HG02798 (cell line): ENCODE measurements at regions not wholly inside any gene's neighbourhood (a gene's known extent, or its start where the extent isn't known, plus 50 kb on each side); places are given as distances from the start of the nearest gene placed in this dataset.
A peak's percentile ranks its signal among the peaks of the same experiment; 100 is the strongest.
"Not testable (repeated sequence)": the region's sequence is repeated elsewhere in the genome, so short reads cannot be mapped to it uniquely, and the experiment has no call there.

Source experiments
- ATAC-seq: cut with Tn5 transposase; IDR thresholded peaks from one replicate; pipeline ENCODE4 v1.9.1; 2021; ENCODE audit warnings: mild to moderate bottlenecking; ENCODE audit not compliant: unreplicated experiment, poor library complexity

- ATAC-seq = not testable (repeated sequence)
Measured at GRCh38 chr16:72729552-72729951, 318.4 kb downstream of the ZFHX3 start.

- no peak for ATAC-seq
Measured at GRCh38 chr16:72728516-72728915, 319.4 kb downstream of the ZFHX3 start.

DNA sequence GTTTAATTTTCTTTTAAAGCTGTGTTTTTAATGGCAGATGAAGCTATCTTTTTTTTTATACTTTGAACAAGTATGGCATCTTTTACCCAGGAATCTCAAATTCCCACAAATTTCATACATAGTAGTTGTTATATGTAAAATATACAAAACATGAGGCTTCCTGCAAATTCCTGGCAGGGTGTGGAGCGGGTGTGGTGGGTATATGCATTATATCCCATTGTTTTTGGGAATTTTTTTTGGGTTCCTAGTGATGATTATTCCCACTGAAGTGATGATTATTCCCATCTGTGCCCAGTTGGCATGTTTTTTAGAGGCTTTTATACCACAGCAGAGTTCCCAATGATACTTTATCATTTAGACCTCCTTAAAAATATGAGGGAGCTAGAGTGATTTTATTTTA is 320.4 kb downstream of the ZFHX3 start:
- ATAC-seq = no peak

DNA sequence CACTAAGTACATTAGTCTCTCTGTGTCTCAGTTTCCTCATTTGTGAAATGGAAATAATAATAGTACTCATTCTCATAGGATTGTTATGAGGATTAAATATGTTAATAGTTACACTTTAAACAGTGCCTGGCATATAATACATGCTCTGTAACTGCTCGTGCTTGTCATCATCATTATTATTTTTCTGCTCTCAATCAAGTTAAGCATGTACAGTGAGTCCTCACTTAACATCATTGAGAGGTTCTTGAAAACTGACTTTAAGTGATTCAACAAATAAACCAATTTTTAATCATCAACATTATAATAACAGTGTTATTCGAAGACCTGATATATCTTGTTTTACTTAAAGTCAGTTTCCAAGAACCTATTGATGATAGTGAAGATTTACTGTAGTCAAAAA is 322.3 kb downstream of the ZFHX3 start:
- ATAC-seq = no peak

- no peak for ATAC-seq
Measured at GRCh38 chr16:72723781-72724180, 324.1 kb downstream of the ZFHX3 start.

DNA sequence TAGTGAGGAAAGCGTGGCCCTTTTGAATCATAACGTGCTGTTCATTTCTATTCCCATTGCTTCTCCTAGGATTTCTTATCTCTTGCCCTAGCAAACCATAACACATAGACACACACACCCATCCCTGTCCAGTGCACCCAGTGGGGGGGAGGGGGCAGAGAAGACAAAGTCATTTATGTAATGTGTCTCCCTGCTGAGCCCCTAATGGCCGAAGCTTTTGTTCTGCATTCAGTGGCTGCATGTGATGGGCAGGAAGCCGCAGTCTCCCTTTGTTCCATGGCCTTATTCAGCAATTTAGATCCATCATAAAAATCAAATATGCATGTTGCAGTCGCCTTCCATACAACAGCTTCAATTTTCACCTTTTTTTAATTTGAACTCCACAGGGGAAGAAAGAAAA is 325.4 kb downstream of the ZFHX3 start:
- ATAC-seq = no peak

- no peak for ATAC-seq
Measured at GRCh38 chr16:72721981-72722380, 325.9 kb downstream of the ZFHX3 start.

GRCh38 chr16:72715267-72715666 is 332.7 kb downstream of the ZFHX3 start:
- ATAC-seq = no peak

GRCh38 chr16:72711823-72712222 is 336.1 kb downstream of the ZFHX3 start:
- ATAC-seq = no peak

DNA sequence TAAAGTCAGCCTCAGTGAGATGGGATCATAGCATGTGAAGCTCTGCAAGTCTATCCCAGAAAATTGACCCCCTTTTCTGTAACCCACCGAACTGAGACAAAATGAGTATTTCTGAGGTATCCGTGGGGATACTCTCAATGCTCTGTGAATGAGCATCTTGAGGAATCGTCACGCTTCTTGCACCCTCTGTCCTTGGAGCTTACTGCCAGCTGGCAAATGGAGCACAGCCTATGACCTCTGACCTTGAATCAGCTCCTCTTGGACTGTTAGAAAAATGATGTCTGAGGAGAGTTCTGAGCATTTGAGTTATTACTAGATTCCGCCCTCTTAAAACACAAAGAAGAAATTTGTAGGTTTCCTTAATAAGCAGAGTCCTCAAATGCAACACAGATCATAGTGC is 342.1 kb downstream of the ZFHX3 start:
- no peak for ATAC-seq

GRCh38 chr16:72704746-72705372 is 343.1 kb downstream of the ZFHX3 start:
- ATAC-seq = no peak

DNA sequence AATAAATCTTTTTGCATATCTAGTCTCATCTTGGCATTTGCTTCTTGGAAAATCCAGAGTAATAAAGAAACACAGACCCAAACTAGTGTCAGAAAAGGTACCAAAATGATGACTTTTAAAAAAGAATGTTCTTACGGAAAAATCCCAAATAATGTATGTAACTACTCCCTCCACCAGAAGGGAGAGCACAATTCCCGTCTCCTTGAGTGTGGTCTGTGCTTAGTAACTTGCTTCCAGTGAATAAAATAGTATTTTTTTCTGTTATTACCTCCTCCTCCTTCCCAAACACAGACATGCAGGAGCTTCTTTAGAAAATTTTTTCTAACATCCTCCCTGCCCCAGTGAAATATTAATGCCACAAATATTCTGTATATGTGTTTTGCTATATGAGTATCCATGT is 358.1 kb downstream of the ZFHX3 start:
- ATAC-seq = no peak

DNA sequence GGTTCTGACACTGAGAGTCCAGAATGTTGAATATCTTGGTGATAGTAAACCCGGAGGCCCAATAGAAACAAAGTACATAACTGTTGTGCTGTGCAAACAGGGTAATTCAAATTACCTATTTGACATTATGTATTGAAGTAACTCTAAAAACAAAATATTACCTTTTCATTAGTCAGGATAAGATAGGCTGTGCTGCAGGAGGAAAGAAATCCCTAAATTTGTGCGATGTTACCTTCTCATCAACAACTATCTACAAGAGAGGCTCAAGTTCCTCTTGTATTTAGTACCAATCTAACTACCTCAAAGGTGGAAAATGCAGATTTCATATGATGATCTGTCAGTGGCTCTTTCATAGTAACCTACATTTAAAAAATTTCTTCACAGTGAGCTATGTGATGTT is 367.2 kb downstream of the ZFHX3 start:
- no peak for ATAC-seq

- ATAC-seq = no peak
Measured at GRCh38 chr16:72679856-72680255, 368.1 kb downstream of the ZFHX3 start.

GRCh38 chr16:72677662-72678447 is 370.1 kb downstream of the ZFHX3 start:
- no peak for ATAC-seq

GRCh38 chr16:72673118-72673517 is 374.8 kb downstream of the ZFHX3 start:
- ATAC-seq = no peak

GRCh38 chr16:72666267-72666666 is 381.7 kb downstream of the ZFHX3 start:
- no peak for ATAC-seq

DNA sequence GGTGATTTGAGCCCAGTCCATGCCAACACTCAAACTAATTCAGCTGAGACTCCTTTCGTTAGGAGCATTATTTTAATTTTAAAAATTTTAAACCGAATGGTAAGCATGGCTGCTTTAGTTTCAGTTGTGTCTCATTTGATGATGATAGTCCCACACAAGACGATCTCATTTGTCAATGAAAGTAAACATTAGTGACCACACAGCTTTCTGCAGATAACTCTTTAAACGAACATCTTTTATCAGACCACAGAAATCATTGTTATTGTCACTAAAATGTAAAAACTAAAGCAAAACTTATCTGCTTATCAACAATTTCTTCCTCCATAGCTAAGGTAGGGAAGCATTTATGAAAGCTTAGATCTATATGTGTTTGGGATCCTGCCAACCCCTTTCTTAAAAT is 382.2 kb downstream of the ZFHX3 start:
- no peak for ATAC-seq

- peak; percentile 100 for ATAC-seq
Measured at GRCh38 chr16:72664509-72665408, 383.2 kb downstream of the ZFHX3 start.

GRCh38 chr16:72664056-72664508 is 383.8 kb downstream of the ZFHX3 start:
- no peak for ATAC-seq
